ENCODE measurements at regions not wholly inside any gene's neighbourhood (a gene's known extent, or its start where the extent isn't known, plus 50 kb on each side); places are given as distances from the start of the nearest gene placed in this dataset.

GRCh38 chr12:33676866-33677265 lies 237.2 kb upstream of the SYT10 start:
- Histone ChIP-seq H3K9me3 (ENCODE audit: control insufficient read depth in 2 of 2, insufficient read depth in 1 of 2, low read depth in 1 of 2, low read length in 1 of 2) (no peaks in the 10 kb centered on the region), H3K4me3 (ENCODE audit: low read depth in 1 of 3, low read length in 3 of 3) (no peak overlapping the region), H3K27me3 (ENCODE audit: control insufficient read depth in 3 of 3, insufficient read depth in 3 of 3, low read length in 3 of 3) (no peaks in the 10 kb centered on the region), H3K27ac (ENCODE audit: low read depth in 1 of 3, low read length in 2 of 3) (no peak overlapping the region), H3K36me3 (ENCODE audit: control insufficient read depth in 3 of 3, insufficient read depth in 2 of 3, low read depth in 1 of 3, low read length in 3 of 3) (no peaks in the 10 kb centered on the region), H3K4me1 (ENCODE audit: control insufficient read depth in 3 of 3, insufficient read depth in 2 of 3, low read depth in 1 of 3, low read length in 2 of 3) (no peaks in the 10 kb centered on the region)
- 77 to 78% (median 78%) methylated on average over 1 of the region's 1 CpG for WGBS, 3 donors
- FAIRE-seq, result no peak
- no peak for DNase-seq

GRCh38 chr12:33678221-33678964 lies 238.8 kb upstream of the SYT10 start:
- Histone ChIP-seq H3K27ac (ENCODE audit: low read depth in 1 of 3, low read length in 2 of 3) (no peak overlapping the region), H3K4me1 (ENCODE audit: control insufficient read depth in 3 of 3, insufficient read depth in 2 of 3, low read depth in 1 of 3, low read length in 2 of 3) (no peaks in the 10 kb centered on the region), H3K36me3 (ENCODE audit: control insufficient read depth in 3 of 3, insufficient read depth in 2 of 3, low read depth in 1 of 3, low read length in 3 of 3) (no peaks in the 10 kb centered on the region), H3K4me3 (ENCODE audit: low read depth in 1 of 3, low read length in 3 of 3) (no peak overlapping the region), H3K9me3 (ENCODE audit: control insufficient read depth in 2 of 2, insufficient read depth in 1 of 2, low read depth in 1 of 2, low read length in 1 of 2) (no peaks in the 10 kb centered on the region), H3K27me3 (ENCODE audit: control insufficient read depth in 3 of 3, insufficient read depth in 3 of 3, low read length in 3 of 3) (no peaks in the 10 kb centered on the region)
- WGBS, 3 donors, result 77 to 85% (median 80%) methylated on average over 8 of the region's 8 CpGs
- DNase-seq (no peak), FAIRE-seq (no peak)

DNA sequence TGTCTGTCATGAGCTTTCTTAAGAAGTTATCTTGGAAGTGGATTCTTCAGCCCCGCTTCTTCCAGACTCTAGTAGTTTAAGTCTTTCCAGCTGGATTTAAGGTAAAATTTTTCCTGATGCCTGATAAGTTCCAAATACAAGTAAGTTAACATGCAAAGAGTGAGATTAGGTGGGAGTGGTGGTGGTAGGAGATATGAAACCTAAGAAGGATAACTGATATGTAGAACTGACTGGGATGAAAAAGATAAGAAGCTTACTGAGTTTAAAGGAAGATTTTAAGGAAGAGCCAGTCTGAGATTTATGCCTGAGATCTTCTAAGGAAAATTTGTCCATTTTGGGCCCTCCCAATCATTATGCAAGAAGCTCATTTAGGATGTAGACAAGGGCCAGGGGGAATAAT lies 250.9 kb upstream of the SYT10 start:
- no peaks in the 10 kb centered on the region for H3K36me3 ChIP-seq (ENCODE audit: control insufficient read depth in 3 of 3, insufficient read depth in 2 of 3, low read depth in 1 of 3, low read length in 3 of 3)
- 83 to 91% (median 88%) methylated on average over 1 of the region's 1 CpG for WGBS, 3 donors
- no peak overlapping the region for H3K27ac ChIP-seq (ENCODE audit: low read depth in 1 of 3, low read length in 2 of 3)
- no peaks in the 10 kb centered on the region for H3K27me3 ChIP-seq (ENCODE audit: control insufficient read depth in 3 of 3, insufficient read depth in 3 of 3, low read length in 3 of 3)
- no peaks in the 10 kb centered on the region for H3K4me1 ChIP-seq (ENCODE audit: control insufficient read depth in 3 of 3, insufficient read depth in 2 of 3, low read depth in 1 of 3, low read length in 2 of 3)
- no peaks in the 10 kb centered on the region for H3K9me3 ChIP-seq (ENCODE audit: control insufficient read depth in 2 of 2, insufficient read depth in 1 of 2, low read depth in 1 of 2, low read length in 1 of 2)
- FAIRE-seq (no peak), DNase-seq (no peak)
- H3K4me3 ChIP-seq (ENCODE audit: low read depth in 1 of 3, low read length in 3 of 3), result no peak overlapping the region

DNA sequence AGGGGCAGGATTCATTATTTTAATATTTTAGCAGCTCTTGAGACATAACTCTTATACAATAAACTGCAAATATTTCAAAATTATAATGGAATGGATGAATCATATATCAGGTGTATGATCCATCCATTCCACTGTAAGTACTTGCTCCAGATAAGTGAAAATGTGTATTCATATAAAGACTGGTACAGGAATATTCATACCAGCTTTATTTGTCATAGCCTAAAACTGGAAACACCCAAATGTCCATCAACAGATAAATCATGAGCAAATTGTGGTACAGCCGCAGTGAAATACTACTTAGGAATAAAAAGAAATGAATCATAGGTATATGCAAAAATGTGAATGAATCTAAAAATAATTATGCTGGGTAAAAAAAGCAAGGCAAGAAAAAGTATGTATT lies 263.6 kb upstream of the SYT10 start:
- no peaks in the 10 kb centered on the region for H3K4me1 ChIP-seq (ENCODE audit: control insufficient read depth in 3 of 3, insufficient read depth in 2 of 3, low read depth in 1 of 3, low read length in 2 of 3)
- WGBS, 3 donors, result 89 to 91% (median 90%) methylated on average over 1 of the region's 1 CpG
- H3K36me3 ChIP-seq (ENCODE audit: control insufficient read depth in 3 of 3, insufficient read depth in 2 of 3, low read depth in 1 of 3, low read length in 3 of 3), result no peaks in the 10 kb centered on the region
- no peaks in the 10 kb centered on the region for H3K27me3 ChIP-seq (ENCODE audit: control insufficient read depth in 3 of 3, insufficient read depth in 3 of 3, low read length in 3 of 3)
- no peaks in the 10 kb centered on the region for H3K9me3 ChIP-seq (ENCODE audit: control insufficient read depth in 2 of 2, insufficient read depth in 1 of 2, low read depth in 1 of 2, low read length in 1 of 2)
- DNase-seq (no peak), FAIRE-seq (no peak)
- H3K27ac ChIP-seq (ENCODE audit: low read depth in 1 of 3, low read length in 2 of 3), result no peak overlapping the region
- H3K4me3 ChIP-seq (ENCODE audit: low read depth in 1 of 3, low read length in 3 of 3), result no peak overlapping the region

DNA sequence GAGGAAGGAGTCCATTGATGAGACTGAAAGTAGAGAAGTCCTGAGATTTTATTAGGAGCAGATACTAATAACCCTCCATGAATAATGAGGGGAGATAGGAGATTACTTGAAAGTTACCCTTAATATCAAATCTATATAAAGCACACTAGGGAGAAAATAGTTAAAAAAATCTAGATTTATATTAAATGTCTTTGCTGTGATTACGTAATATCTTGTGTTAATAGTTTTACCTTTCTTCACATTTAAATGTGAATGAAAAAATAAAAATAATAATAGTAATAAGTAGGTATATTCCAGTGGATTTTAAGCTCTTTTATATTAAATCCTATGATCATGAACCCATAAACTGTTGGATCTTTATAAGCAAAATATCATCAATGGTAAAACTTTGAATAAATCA lies 267.3 kb upstream of the SYT10 start:
- Histone ChIP-seq H3K27me3 (ENCODE audit: control insufficient read depth in 3 of 3, insufficient read depth in 3 of 3, low read length in 3 of 3) (no peaks in the 10 kb centered on the region), H3K9me3 (ENCODE audit: control insufficient read depth in 2 of 2, insufficient read depth in 1 of 2, low read depth in 1 of 2, low read length in 1 of 2) (no peaks in the 10 kb centered on the region), H3K27ac (ENCODE audit: low read depth in 1 of 3, low read length in 2 of 3) (no peak overlapping the region), H3K4me1 (ENCODE audit: control insufficient read depth in 3 of 3, insufficient read depth in 2 of 3, low read depth in 1 of 3, low read length in 2 of 3) (no peaks in the 10 kb centered on the region), H3K4me3 (ENCODE audit: low read depth in 1 of 3, low read length in 3 of 3) (no peak overlapping the region), H3K36me3 (ENCODE audit: control insufficient read depth in 3 of 3, insufficient read depth in 2 of 3, low read depth in 1 of 3, low read length in 3 of 3) (no peaks in the 10 kb centered on the region)
- FAIRE-seq, result no peak
- no peak for DNase-seq
- WGBS, 3 donors, result 68 to 84% (median 77%) methylated on average over 1 of the region's 1 CpG

DNA sequence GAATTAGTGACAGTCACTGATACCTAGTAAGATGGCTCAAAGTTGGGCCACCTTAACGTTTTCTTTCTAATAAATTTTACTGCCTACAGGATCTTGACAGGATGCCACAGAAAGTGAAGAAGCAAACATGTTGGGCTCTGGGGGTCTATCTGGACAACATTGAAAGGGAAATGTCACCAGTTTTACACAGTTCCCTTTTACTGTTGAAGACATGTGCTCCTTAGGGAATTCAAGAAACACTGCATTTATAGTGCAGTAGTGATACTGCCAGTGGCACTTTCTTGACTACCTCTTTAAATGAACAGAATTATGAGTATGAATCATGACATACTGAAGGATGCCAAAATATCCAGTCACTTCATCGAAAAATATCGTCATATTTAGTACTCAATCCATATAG lies 269.3 kb upstream of the SYT10 start:
- Histone ChIP-seq H3K4me3 (ENCODE audit: low read depth in 1 of 3, low read length in 3 of 3) (no peak overlapping the region), H3K27me3 (ENCODE audit: control insufficient read depth in 3 of 3, insufficient read depth in 3 of 3, low read length in 3 of 3) (no peaks in the 10 kb centered on the region), H3K9me3 (ENCODE audit: control insufficient read depth in 2 of 2, insufficient read depth in 1 of 2, low read depth in 1 of 2, low read length in 1 of 2) (no peaks in the 10 kb centered on the region), H3K27ac (ENCODE audit: low read depth in 1 of 3, low read length in 2 of 3) (no peak overlapping the region), H3K36me3 (ENCODE audit: control insufficient read depth in 3 of 3, insufficient read depth in 2 of 3, low read depth in 1 of 3, low read length in 3 of 3) (no peaks in the 10 kb centered on the region), H3K4me1 (ENCODE audit: control insufficient read depth in 3 of 3, insufficient read depth in 2 of 3, low read depth in 1 of 3, low read length in 2 of 3) (no peaks in the 10 kb centered on the region)
- DNase-seq, result no peak
- no peak for FAIRE-seq
- WGBS, 3 donors, result 74 to 78% (median 76%) methylated on average over 3 of the region's 3 CpGs

GRCh38 chr12:33710548-33710947 lies 270.9 kb upstream of the SYT10 start:
- Histone ChIP-seq H3K27me3 (ENCODE audit: control insufficient read depth in 3 of 3, insufficient read depth in 3 of 3, low read length in 3 of 3) (no peaks in the 10 kb centered on the region), H3K27ac (ENCODE audit: low read depth in 1 of 3, low read length in 2 of 3) (no peak overlapping the region), H3K4me1 (ENCODE audit: control insufficient read depth in 3 of 3, insufficient read depth in 2 of 3, low read depth in 1 of 3, low read length in 2 of 3) (no peaks in the 10 kb centered on the region), H3K9me3 (ENCODE audit: control insufficient read depth in 2 of 2, insufficient read depth in 1 of 2, low read depth in 1 of 2, low read length in 1 of 2) (no peaks in the 10 kb centered on the region), H3K36me3 (ENCODE audit: control insufficient read depth in 3 of 3, insufficient read depth in 2 of 3, low read depth in 1 of 3, low read length in 3 of 3) (no peaks in the 10 kb centered on the region), H3K4me3 (ENCODE audit: low read depth in 1 of 3, low read length in 3 of 3) (no peak overlapping the region)
- DNase-seq (no peak), FAIRE-seq (no peak)
- WGBS, 3 donors, result 67 to 80% (median 69%) methylated on average over 2 of the region's 2 CpGs

DNA sequence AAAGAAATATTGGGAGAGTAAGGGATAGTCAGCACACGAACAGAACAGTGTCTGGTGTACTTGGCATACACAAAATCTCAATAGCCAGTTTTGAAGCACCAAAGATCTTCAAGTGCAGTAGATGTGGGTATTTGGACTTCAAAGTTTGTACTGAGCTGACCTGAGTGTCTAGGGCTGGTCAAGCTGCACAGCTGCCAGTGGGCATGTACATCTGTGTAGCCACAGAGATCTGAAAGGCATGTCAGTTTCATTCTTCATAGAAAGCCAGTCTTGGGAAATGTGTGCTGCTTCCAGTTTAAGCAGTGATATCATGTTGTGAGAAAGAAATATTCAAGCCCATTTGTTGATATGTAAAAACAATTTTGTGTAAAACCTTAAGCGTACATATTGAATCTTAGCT lies 279.0 kb upstream of the SYT10 start:
- FAIRE-seq, result no peak
- Histone ChIP-seq H3K4me1 (ENCODE audit: control insufficient read depth in 3 of 3, insufficient read depth in 2 of 3, low read depth in 1 of 3, low read length in 2 of 3) (no peaks in the 10 kb centered on the region), H3K36me3 (ENCODE audit: control insufficient read depth in 3 of 3, insufficient read depth in 2 of 3, low read depth in 1 of 3, low read length in 3 of 3) (no peaks in the 10 kb centered on the region), H3K9me3 (ENCODE audit: control insufficient read depth in 2 of 2, insufficient read depth in 1 of 2, low read depth in 1 of 2, low read length in 1 of 2) (no peaks in the 10 kb centered on the region), H3K27ac (ENCODE audit: low read depth in 1 of 3, low read length in 2 of 3) (no peak overlapping the region), H3K4me3 (ENCODE audit: low read depth in 1 of 3, low read length in 3 of 3) (no peak overlapping the region), H3K27me3 (ENCODE audit: control insufficient read depth in 3 of 3, insufficient read depth in 3 of 3, low read length in 3 of 3) (no peaks in the 10 kb centered on the region)
- WGBS, 3 donors, result 75 to 88% (median 81%) methylated on average over 2 of the region's 2 CpGs
- no peak for DNase-seq

DNA sequence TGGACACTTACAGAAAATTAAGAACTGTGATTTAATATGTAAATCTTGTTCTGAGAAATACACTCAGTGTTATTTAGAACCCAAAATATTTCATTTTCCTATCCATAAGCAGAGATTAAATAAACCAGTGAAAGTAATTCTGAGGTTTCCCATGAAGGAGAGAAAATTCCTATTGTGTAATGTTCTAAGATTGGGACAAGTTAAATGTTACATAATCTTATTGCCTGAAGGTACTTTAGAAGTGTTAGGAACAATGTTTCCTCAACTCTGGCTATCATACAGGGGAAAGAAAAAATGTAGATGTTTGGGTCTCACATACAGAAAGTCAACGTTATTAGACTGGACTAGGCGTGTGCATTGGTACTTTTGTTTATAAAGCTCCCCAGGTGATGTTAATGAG lies 281.9 kb upstream of the SYT10 start:
- no peaks in the 10 kb centered on the region for H3K9me3 ChIP-seq (ENCODE audit: control insufficient read depth in 2 of 2, insufficient read depth in 1 of 2, low read depth in 1 of 2, low read length in 1 of 2)
- WGBS, 3 donors, result 57 to 67% (median 65%) methylated on average over 2 of the region's 2 CpGs
- DNase-seq (no peak), FAIRE-seq (no peak)
- no peak overlapping the region for H3K27ac ChIP-seq (ENCODE audit: low read depth in 1 of 3, low read length in 2 of 3)
- H3K27me3 ChIP-seq (ENCODE audit: control insufficient read depth in 3 of 3, insufficient read depth in 3 of 3, low read length in 3 of 3), result no peaks in the 10 kb centered on the region
- no peaks in the 10 kb centered on the region for H3K36me3 ChIP-seq (ENCODE audit: control insufficient read depth in 3 of 3, insufficient read depth in 2 of 3, low read depth in 1 of 3, low read length in 3 of 3)
- no peaks in the 10 kb centered on the region for H3K4me1 ChIP-seq (ENCODE audit: control insufficient read depth in 3 of 3, insufficient read depth in 2 of 3, low read depth in 1 of 3, low read length in 2 of 3)
- H3K4me3 ChIP-seq (ENCODE audit: low read depth in 1 of 3, low read length in 3 of 3), result no peak overlapping the region
